ENCODE measurements at regions not wholly inside any gene's neighbourhood (a gene's known extent, or its start where the extent isn't known, plus 50 kb on each side); places are given as distances from the start of the nearest gene placed in this dataset.
A peak's percentile ranks its signal among the peaks of the same experiment; 100 is the strongest.

DNA sequence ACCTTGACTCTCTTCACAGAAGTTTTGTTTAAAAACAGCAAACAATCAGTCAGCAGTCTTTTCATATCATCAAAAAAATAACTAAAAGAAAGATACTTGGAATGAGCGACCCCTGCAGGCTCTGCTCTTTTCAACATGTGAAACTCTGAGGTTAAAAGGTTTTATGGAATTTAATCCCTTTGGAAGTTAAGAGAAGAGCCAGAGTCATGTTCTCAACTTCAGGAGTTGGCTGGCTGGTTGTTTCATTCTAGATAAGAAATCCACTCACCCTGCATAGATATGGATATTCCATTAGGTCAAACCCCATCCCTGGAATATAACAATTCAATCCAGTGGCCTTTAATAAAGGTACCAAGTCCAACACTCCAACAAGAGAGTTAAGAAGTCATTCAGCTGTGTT is 115.6 kb upstream of the RMDN2 start:
- peak; percentile 76 for DNase-seq (ENCODE audit: low read depth)

DNA sequence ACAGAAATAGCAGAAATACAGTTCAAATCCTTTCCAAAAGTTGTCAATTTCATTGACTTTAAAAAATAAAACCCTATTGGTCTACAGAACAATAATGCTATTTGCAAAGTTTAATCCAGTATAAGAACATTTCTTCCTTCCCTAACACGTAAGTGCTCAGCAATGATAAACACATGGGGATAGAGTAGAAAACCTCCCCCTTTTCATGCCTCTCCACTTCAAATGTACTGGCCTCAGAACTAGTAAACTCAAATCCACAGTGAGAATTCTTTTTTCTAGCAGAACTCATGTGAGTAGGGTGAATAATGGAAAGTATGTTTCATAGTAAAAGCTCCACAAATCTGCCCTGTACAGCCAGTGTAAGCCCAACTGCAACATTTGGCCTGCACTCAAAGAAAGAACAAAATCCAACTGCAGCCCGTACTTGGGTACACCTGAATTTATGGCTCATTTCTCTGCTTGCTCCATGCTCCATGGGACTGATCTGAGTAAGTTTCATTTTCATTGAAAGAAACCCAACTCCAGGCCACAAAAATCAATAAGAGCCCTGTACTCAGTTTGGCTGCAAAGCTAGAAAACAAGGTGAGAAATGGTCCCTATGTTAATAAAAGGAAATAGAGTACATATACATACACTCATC is 115.0 kb upstream of the RMDN2 start:
- no peak for DNase-seq (ENCODE audit: low read depth)

DNA sequence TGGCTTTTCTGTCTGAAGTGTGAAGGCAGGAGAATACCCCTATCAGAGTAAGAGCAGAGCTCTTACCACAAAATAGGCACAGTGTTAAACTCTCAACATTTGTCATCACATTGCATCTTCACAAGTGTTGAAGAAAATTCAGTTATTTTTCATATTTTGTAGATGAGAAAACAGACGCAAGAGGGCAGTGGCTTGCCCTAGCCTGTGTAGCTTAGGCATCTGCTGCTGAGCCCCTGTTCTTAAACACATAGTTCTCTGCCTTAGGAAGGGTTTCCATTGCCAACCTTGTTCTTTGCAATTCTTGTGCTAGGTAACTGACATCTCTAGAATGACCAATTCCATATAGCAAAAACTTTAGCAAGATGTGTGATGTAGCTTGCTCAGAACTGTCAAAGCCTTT is 112.7 kb upstream of the RMDN2 start:
- no peak for DNase-seq (ENCODE audit: low read depth)

DNA sequence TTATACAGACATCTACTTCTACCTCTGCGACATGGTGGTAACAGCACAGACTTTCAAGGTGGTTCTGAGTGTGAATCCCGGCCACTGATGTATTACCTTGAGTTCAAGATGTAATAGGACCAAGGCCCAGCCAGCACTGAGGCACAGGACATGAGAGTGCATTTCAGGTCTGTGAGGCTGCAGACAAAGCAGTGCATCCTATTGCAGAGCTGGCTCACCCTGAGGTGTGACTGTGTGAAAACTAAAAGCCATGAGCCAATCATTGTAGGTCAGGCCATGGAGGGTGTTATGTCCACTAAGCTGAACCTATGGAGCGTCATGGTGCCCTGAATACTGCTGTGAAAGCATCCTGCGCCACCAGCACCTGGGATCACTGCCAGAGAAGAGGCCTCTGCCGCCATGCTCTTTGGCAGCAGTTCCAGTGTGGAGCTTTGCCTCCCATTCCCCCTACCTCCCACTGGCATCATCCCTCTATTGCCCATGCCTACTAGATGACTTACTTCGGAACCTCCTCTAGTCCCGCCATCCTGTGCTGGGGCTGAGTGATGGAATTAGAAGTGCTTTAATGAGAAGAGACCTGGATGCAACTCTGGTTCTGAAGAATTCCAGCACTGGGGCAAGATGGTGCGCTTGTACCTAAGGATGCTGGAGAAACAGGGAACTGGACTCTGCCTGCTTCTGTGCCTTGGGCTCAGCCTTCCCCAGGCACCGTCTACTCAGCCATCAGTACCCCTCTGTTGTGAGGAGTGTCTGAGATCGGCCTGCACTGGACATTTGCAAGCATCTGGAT is 112.0 kb upstream of the RMDN2 start:
- DNase-seq (ENCODE audit: low read depth) = no peak

DNA sequence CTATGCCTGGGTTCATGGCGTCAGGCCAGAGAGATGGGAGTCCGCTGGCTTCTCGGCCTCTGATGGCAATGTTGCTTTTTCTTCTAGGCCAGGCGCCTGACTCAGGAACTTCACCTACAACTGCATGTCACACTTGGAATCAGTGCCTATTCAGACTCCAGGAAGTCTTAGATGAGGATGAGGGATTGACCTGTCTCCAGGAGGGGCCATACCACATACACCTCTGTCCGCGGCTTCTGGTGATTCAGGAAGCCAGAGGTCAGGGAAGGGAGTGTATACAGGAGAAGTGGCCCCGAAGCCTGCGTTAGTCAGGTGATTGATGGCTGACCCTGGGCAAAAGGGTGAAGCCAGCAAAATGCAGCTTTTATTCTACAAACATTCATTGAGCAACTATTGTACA is 109.1 kb upstream of the RMDN2 start:
- DNase-seq (ENCODE audit: low read depth) = peak; percentile 29

DNA sequence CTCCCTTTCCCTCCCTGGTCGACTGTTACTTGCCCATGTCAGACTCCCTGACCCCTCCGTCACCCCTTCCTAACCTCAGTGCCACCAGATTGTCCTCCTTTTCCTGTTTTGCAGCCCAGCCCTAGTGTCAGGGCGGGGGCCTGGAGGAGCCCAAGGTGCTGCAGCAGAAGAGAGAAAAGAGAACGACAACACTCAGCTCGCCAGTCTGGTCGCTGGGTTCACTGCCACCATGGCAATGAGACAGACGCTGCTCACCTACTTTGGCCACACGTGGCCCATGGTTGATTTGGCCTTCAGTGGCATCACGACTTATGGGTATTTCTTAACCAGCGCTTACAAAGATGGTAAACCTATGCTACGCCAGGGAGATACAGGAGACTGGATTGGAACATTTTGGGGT is 108.4 kb upstream of the RMDN2 start:
- DNase-seq (ENCODE audit: low read depth) = no peak

DNA sequence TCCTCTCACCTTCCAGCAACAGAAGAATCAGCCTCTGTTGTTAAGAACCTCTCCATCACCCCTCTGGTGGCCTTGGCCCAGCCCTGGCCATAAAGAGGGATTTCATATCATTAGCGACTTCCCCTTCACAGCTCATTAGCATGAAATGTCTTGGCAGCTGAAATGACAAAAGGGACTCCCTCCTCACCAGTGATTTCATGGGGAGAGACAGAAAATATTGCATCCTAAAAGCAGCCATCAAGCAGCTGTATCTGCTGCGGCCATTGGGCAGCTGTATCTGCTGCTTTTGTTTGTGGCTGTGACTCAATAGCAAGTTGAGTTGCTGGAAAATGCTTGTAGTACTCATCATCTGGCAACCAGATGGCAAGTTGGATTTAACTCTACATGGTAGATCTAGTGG is 105.9 kb upstream of the RMDN2 start:
- peak; percentile 89 for DNase-seq (ENCODE audit: low read depth)

DNA sequence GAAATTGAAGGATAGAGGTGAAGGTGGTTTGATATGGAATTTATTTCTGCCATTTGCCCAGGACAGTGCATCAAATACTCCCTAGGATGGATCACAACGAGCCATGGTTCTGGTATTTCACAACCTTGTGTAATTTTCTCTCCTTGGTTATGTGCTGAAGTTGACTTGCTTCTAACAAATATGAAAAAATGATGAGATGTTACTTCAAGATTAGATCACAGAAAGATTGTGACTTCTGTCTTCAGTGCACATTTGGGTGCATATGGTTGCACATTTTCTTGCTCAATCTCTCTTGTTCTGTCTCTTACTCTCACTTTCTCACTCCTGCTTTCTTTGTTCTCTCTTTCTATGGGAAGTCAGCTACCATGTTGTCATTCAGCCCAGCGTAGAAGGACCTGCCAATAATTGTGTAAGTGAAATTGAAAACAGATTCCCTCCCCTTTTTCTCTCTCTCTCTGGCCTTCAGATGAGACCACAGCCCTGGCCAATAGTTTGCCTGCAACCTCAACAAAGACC is 104.6 kb upstream of the RMDN2 start:
- DNase-seq (ENCODE audit: low read depth) = no peak

DNA sequence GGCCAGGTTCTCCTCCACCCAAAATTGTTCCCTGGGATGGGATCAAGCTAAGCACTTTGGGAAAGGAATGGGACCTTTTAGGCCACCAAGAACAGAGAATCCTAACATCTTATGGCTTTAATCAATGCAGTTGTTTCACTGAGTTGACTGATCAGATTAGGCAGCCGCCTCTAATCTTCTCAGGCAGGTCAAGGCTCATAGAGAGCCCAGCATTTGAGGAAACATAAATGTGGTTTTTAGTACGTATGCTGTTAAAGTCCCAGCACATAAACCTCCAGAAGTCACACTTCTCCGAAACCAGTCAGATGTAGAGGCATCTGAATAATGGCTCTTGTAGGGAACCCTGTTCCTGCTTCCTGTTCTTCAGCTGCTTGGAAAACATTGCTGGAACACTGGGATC is 99.5 kb upstream of the RMDN2 start:
- DNase-seq (ENCODE audit: low read depth) = no peak

DNA sequence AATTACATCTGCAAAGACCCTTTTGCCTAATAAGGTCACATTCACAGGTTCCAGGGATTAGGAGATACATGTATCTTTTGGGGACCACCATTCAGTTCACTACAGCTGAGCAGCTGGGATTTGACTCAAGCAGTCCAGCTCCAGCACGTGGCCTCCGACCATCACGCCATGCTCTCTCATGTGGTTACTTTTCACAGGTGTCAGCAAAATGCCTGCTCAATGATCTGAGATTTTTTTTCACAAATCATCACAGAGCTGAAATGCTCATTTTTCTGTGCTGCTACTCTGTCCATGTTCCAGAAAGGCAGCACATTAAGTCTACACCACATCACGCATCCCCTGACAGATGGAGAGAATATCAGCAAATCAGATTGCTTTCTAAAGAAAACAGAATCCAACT is 98.5 kb upstream of the RMDN2 start:
- DNase-seq (ENCODE audit: low read depth) = no peak

DNA sequence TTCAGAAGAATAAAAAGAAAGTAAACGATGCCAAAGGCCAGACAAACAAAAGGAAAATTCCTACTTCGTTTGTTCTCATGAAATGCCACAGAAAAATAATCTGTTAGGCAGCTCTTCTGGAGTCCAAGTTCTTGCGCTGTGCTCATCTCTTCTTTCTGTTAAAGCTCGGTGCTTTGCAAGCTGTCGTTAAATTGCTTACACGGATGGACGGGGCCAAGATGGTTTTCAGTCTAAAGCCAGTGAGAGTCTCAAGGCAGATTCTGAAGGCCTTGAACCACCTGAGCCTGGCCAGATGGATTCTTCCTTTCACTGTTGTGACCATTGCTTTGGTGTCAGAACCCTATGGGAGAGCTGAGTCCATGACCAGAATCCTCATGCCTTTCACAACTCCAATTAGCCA is 97.6 kb upstream of the RMDN2 start:
- no peak for DNase-seq (ENCODE audit: low read depth)

DNA sequence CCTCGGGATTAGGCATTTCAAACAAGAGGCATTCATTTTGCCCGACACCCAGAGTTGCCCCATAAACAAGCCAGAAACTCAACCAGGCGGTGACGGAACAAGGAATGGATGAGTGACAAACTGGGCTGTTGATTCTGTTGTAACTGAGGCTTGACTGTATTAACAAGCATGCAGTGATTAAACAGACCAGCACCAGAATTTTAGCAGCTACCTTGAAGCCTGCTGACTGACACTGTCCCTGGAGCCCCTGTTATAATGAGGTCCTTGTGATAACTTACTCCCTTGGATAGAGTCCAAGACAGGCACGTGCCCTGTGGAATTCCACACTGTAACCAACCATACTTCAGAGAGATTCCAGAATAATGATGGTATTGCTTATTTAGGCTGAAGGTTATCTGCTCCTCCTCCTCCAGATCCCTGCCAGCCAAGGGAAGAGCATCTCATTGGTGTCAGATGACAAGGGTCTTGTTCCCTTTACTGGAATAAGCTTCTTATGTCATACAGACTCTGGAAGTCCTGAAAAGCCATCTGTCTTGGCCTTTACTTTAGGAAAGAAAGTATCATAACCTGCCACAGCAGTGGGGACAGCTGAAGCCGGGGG is 97.1 kb upstream of the RMDN2 start:
- DNase-seq (ENCODE audit: low read depth) = peak; percentile 84

DNA sequence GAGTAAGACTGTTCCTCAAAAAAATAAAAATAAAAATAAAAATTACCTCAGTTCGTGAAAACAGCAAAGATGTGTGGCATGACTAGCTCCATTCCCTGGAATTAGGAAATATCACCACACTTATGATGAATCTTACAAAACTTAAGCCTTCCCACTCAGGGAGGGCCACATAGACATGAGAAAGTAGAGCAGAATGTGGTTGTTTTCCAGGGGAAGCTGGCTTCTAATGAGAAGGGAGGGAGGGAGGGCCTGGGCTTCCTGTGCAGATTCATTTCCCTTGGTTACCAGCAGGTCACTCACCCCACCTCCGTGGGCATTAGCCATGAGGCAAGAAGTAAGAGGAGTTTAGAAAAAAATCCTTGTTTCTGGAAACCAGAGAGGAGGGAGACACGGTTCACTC is 95.9 kb upstream of the RMDN2 start:
- peak; percentile 93 for DNase-seq (ENCODE audit: low read depth)

DNA sequence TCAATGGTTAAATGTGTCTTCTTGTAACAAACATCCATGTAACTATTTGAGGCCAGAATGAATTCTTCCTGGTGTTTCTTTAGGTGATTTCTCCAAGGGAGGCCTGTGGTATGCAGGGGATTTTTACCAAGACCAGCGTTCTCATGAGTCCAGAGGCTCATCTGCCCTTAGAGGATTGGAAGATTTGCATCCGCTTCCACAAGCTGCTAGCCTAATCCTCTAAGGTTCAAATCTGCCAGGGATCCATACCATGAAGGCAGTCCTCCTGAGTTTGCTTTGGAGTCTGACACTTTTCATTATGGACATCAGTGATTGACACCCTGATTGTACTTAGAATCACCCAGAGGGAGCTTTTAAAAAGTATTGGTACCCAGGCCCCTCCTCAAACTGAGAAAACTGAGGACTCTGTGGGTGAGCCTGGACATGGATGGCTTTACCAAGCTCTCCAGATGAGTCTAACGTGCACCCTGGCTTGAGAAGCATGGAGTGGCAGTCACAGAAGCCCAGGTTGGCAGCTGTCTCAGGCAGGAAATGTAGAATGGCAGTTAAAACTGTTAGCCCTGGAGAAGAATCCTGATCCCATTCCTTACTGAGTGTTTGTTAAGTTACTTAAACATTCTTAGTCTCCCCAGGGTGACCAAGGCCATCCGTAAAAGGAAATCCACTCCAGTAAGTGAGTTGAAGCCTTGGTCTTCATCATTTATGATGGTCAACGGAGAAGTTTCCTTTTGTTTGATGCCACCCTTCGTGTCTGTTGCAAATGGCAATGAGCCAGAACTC is 95.3 kb upstream of the RMDN2 start:
- no peak for DNase-seq (ENCODE audit: low read depth)

DNA sequence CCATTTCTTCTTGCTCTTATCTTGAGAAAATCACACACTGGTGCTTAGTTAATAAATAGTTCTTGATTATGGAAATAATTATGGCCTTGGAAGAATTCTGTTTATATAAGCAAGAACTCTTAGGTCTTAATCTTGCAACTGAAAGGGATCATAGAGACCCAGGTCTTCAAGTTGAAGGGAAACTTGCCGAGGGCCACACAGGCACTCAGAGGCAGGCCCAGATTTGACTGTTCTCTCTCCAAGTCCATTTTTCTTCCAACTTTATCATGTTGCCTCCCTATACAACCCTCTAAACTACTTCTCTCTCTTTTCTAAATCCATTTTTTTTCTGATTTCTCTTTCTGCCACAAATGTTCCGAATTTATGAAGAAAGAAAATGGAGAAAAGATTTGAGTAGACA is 94.5 kb upstream of the RMDN2 start:
- no peak for DNase-seq (ENCODE audit: low read depth)

DNA sequence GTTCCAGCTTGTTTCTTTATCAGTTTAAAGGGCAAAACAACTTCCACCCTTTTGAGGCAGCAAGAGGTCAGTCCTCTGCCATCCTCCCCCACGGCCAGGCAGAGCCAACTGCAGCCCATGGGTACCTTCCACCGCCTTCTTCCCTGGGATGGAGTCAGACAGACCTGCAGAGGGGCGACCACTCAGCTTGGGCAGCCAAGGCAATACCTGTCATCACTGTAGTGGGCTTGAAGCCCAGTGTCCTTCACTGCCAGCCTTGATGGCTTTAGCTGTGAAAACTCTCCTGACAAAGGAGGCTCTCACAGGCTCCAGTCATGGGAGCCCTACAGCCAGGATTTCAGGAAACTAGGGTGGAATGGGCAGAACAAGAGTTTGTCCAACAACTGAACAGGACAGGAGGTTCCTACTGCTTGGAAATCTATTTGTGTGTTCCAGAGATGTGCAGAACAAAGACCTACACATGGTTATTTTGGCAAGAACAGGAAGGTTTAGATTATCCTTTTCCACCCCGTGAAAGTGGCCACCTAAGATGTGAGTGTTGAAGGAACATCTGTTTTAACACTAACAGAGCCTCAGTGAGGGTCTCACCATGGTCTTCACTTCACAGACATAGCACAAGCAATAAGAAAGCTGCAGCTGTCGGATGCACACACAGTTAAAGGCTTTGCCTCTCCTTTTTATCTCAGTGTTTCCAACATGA is 93.9 kb upstream of the RMDN2 start:
- DNase-seq (ENCODE audit: low read depth) = no peak

DNA sequence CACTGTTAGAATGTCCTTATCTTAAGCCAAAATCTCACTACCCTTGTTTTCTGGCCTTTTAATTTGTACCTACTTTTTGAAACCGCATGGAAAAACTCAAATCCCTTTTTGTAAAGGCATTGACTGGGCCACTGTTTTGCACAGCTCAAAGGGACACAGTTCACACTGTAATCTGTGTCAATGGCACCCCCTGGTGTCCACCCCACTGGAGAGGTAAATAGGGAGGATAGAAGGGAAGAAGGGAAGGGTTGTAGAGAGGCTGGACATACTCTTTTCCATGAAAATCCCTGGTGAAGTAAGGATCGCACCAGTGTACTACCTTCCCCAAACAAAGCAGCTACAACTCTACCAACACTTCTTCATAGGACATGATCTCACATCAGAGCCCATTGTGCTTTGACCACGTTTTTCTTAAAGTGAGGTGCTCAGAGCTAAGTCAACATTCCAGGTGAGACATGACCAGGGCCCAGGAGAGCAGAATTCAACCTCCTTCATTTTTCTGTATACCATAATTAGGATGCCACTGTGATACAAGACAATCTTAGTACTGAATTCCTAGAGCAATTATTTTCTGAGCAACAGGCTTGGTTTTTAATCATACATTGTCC is 92.4 kb upstream of the RMDN2 start:
- DNase-seq (ENCODE audit: low read depth) = peak; percentile 89

DNA sequence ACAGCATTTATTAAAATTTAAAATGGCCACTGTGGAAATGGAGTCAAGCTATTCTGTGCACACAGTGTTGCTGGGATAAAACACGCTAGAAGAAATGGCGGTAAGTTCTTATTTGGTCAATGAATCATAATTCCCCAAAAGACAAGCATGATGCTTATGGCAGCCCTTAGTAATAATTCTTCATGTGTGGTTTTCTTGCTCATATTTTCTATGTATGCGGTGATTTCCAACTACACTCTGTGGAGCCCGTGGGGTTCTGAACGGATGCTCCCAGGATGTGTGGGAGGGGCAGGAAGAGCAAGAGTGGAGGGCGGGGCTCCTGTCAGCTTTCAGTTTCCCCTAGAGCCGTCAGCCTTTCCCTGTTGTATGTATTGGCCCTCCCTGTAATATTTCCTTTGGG is 91.7 kb upstream of the RMDN2 start:
- peak; percentile 15 for DNase-seq (ENCODE audit: low read depth)

DNA sequence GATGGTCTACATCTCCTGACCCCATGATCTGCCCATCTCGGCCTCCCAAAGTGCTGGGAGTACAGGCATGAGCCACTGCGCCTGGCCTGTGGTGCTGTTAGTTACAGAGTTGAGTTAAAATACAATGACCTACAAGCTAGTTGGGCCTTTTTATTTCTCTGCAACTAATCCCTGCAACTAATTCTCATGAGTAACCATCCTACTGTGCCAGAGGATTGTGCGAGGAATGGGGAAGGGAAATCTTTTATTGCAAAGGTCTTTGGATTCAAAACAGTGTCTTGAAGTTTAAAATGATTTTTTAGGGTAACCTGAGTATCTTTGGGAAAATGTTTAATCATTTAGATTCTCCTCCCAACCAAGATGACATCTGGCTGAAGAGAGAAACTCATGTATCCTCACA is 88.8 kb upstream of the RMDN2 start:
- no peak for DNase-seq (ENCODE audit: low read depth)

DNA sequence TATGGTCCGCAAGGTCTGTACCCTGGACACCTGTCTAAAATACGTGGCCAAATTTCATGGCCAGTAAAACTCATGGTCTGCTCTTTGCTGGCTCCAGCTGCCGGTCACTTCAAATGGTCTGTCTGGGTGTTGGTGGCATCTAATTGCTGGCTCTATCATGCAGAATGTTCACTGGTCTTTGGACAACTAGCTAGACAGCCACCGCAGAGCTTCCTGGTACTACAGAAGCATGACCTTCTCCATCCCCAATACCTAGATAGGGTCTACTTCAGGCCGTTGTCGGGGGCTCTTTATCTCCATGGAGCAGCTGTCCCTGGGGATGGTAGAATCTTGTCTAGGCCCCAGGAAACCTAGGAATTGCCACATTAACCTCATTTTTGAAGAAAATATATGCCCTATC is 88.4 kb upstream of the RMDN2 start:
- no peak for DNase-seq (ENCODE audit: low read depth)

DNA sequence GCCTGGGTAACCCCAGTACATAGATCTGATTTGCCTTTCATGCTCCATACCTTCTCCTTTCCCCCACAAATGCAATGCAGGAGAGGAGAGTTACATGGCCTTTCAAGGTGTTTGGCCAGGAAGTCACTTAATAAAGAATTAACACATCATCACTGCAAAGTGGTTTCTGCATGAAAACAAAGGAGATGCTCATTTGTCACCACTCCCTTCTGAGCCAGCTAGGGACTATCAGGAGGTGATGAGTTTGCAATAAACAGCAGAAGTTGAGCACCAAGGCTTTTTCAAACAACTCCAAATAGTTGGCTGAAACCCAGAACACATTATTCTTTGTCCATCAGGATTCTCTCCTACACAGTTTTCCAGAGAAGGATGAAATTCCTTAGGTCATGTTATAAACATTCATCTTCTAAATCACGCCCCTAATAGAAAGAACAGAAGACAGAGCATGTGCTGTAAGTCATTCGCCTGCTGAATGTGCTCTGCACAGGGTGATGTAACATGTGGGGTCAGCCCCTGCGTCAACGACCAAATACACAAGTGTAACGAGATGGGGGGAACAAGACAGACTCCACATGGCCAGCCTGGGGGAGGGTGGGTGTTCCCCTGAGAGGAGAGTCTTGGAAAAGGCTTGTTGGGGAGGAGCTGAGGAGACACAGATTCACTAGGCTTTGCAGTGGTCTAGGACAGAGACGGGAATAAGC is 87.3 kb upstream of the RMDN2 start:
- no peak for DNase-seq (ENCODE audit: low read depth)

Measured in ELR (cell line).